MV-4-11 (cell line): ENCODE measurements at regions not wholly inside any gene's neighbourhood (a gene's known extent, or its start where the extent isn't known, plus 50 kb on each side); places are given as distances from the start of the nearest gene placed in this dataset.
"Not testable (repeated sequence)": the region's sequence is repeated elsewhere in the genome, so short reads cannot be mapped to it uniquely, and the experiment has no call there.

ENCODE experiments used
- DNase-seq: peaks from one replicate; lab custom pipeline; 2025; lab: John Stamatoyannopoulos, UW

GRCh38 chr6:81003156-81003555 is 749.3 kb downstream of the TENT5A start:
- DNase-seq, result no peak

- no peak for DNase-seq
Measured at GRCh38 chr6:81002126-81002525, 750.4 kb downstream of the TENT5A start.

GRCh38 chr6:80991316-80991715 is 761.2 kb downstream of the TENT5A start:
- DNase-seq, result no peak

GRCh38 chr6:80988892-80989291 is 763.6 kb downstream of the TENT5A start:
- no peak for DNase-seq

- DNase-seq, result no peak
Measured at GRCh38 chr6:80988286-80988685, 764.2 kb downstream of the TENT5A start.

- DNase-seq, result not testable (repeated sequence)
Measured at GRCh38 chr6:80981226-80981625, 771.3 kb downstream of the TENT5A start.

- DNase-seq, result no peak
Measured at GRCh38 chr6:80976336-80976735, 776.1 kb downstream of the TENT5A start.

GRCh38 chr6:80974579-80974978 is 777.9 kb downstream of the TENT5A start:
- no peak for DNase-seq

- DNase-seq, result no peak
Measured at GRCh38 chr6:80969439-80969838, 783.0 kb downstream of the TENT5A start.

- no peak for DNase-seq
Measured at GRCh38 chr6:80967609-80968008, 784.9 kb downstream of the TENT5A start.

GRCh38 chr6:80962382-80962781 is 790.1 kb downstream of the TENT5A start:
- no peak for DNase-seq

- DNase-seq, result no peak
Measured at GRCh38 chr6:80961166-80961565, 791.3 kb downstream of the TENT5A start.

- no peak for DNase-seq
Measured at GRCh38 chr6:80959034-80959433, 793.4 kb downstream of the TENT5A start.

- DNase-seq, result no peak
Measured at GRCh38 chr6:80956898-80957297, 795.6 kb downstream of the TENT5A start.

- not testable (repeated sequence) for DNase-seq
Measured at GRCh38 chr6:80952479-80952878, 800.0 kb downstream of the TENT5A start.

GRCh38 chr6:80946402-80946801 is 806.1 kb downstream of the TENT5A start:
- no peak for DNase-seq

GRCh38 chr6:80942911-80943310 is 809.6 kb downstream of the TENT5A start:
- no peak for DNase-seq

GRCh38 chr6:80940976-80941375 is 811.5 kb downstream of the TENT5A start:
- no peak for DNase-seq

GRCh38 chr6:80940571-80940970 is 811.9 kb downstream of the TENT5A start:
- no peak for DNase-seq

GRCh38 chr6:80939898-80940297 is 812.6 kb downstream of the TENT5A start:
- no peak for DNase-seq

GRCh38 chr6:80939480-80939879 is 813.0 kb downstream of the TENT5A start:
- DNase-seq, result no peak

- DNase-seq, result no peak
Measured at GRCh38 chr6:80938131-80938530, 814.4 kb downstream of the TENT5A start.

- no peak for DNase-seq
Measured at GRCh38 chr6:80932359-80932758, 820.1 kb downstream of the TENT5A start.

GRCh38 chr6:80930376-80930775 is 822.1 kb downstream of the TENT5A start:
- no peak for DNase-seq

GRCh38 chr6:80923816-80924215 is 817.3 kb downstream of the BCKDHB start:
- DNase-seq, result no peak
